WTC11 (cell line): ENCODE measurements at regions not wholly inside any gene's neighbourhood (a gene's known extent, or its start where the extent isn't known, plus 50 kb on each side); places are given as distances from the start of the nearest gene placed in this dataset.

Experiments used
- ATAC-seq: fragments of 200-7000 bp; cut with Tn5 transposase; 2 replicates; pipeline ENCODE4 v1.10.0; 2021; ENCODE audit warnings: mild to moderate bottlenecking, moderate library complexity
- CTCF ChIA-PET: fragments of 300-600 bp; sonication (Branson Sonifier 250); formaldehyde crosslinking; loops from one replicate; lab custom pipeline; 2021; ENCODE audit warnings: antibody characterized with exemption; lab: Charles Lee
- POLR2A ChIA-PET: fragments of 350-600 bp; sonication (Branson Sonifier 250); formaldehyde crosslinking; loops from one replicate; lab custom pipeline; 2021; ENCODE audit warnings: antibody characterized with exemption; lab: Charles Lee
- DNase-seq: peaks from one replicate; pipeline ENCODE4 v3.0.0; 2021; ENCODE audit warnings: low spot score
- H3K27ac Mint-ChIP-seq: 2 replicates; pipeline ENCODE4 v1.8.0; 2021; ENCODE audit warnings: mixed read lengths
- H3K27me3 Mint-ChIP-seq: 2 replicates; pipeline ENCODE4 v1.8.0; 2021; ENCODE audit warnings: low read depth, mild to moderate bottlenecking, moderate library complexity, mixed read lengths
- H3K36me3 Mint-ChIP-seq: 2 replicates; pipeline ENCODE4 v1.8.0; 2021; ENCODE audit warnings: mixed read lengths
- H3K4me1 Mint-ChIP-seq: 2 replicates; pipeline ENCODE4 v1.8.0; 2022; ENCODE audit warnings: mixed read lengths
- H3K4me3 Mint-ChIP-seq: 2 replicates; pipeline ENCODE4 v1.8.0; 2021; ENCODE audit warnings: mild to moderate bottlenecking, moderate library complexity, mixed read lengths
- H3K9me3 Mint-ChIP-seq: 2 replicates; pipeline ENCODE4 v1.8.0; 2021; ENCODE audit warnings: mixed read lengths
- KAT7 ChIP-seq: sonication (generic); formaldehyde crosslinking; IDR thresholded peaks from 2 replicates; pipeline ENCODE4 v1.8.1; 2023; ENCODE audit warnings: missing genetic modification reagents, mild to moderate bottlenecking, borderline replicate concordance
- PREB ChIP-seq: sonication (generic); formaldehyde crosslinking; IDR thresholded peaks from 2 replicates; pipeline ENCODE4 v1.8.1; 2022; ENCODE audit warnings: mild to moderate bottlenecking, missing genetic modification reagents, moderate library complexity, borderline replicate concordance
- RELA ChIP-seq: sonication (generic); formaldehyde crosslinking; IDR thresholded peaks from 2 replicates; pipeline ENCODE4 v1.8.1; 2022; ENCODE audit warnings: missing genetic modification reagents, mild to moderate bottlenecking, borderline replicate concordance
- SOX15 ChIP-seq: fragments of 250-450 bp; sonication (Bioruptor Pico); IDR thresholded peaks from 2 replicates; pipeline ENCODE4 v1.9.0; 2021; ENCODE audit warnings: mild to moderate bottlenecking
- ZNF219 ChIP-seq: sonication (generic); formaldehyde crosslinking; IDR thresholded peaks from 2 replicates; pipeline ENCODE4 v1.8.0; 2023; ENCODE audit warnings: missing genetic modification reagents, mild to moderate bottlenecking, borderline replicate concordance
- ZNF263 ChIP-seq: sonication (generic); formaldehyde crosslinking; IDR thresholded peaks from 2 replicates; pipeline ENCODE4 v1.8.1; 2022; ENCODE audit warnings: low read depth, mild to moderate bottlenecking, moderate library complexity, missing genetic modification reagents
- ZNF317 ChIP-seq: sonication (generic); formaldehyde crosslinking; IDR thresholded peaks from 2 replicates; pipeline ENCODE4 v1.8.1; 2023; ENCODE audit warnings: low read depth, mild to moderate bottlenecking, moderate library complexity, missing genetic modification reagents, borderline replicate concordance
- ZNF396 ChIP-seq: fragments of 250-450 bp; sonication (Bioruptor Pico); IDR thresholded peaks from 2 replicates; pipeline ENCODE4 v1.8.0; 2021; ENCODE audit warnings: mild to moderate bottlenecking, moderate library complexity, borderline replicate concordance
- TF ChIP-seq, protein P1 (sequence below): fragments of 250-450 bp; sonication (Bioruptor Pico); conservative IDR thresholded peaks from 2 replicates; pipeline ENCODE4 v1.9.0; 2021; ENCODE audit warnings: mild to moderate bottlenecking
- TF ChIP-seq, protein P2 (sequence below): fragments of 250-450 bp; sonication (Bioruptor Pico); IDR thresholded peaks from 2 replicates; pipeline ENCODE4 v1.9.0; 2021; ENCODE audit warnings: mild to moderate bottlenecking
- TF ChIP-seq, protein P3 (sequence below): sonication (generic); formaldehyde crosslinking; IDR thresholded peaks from 2 replicates; pipeline ENCODE4 v1.8.0; 2022; ENCODE audit warnings: missing genetic modification reagents
- TF ChIP-seq, protein P4 (sequence below): sonication (generic); formaldehyde crosslinking; IDR thresholded peaks from 2 replicates; pipeline ENCODE4 v1.8.1; 2022; ENCODE audit warnings: mild to moderate bottlenecking, moderate library complexity, missing genetic modification reagents
- TF ChIP-seq, protein P5 (sequence below): sonication (generic); formaldehyde crosslinking; IDR thresholded peaks from 2 replicates; pipeline ENCODE4 v1.8.1; 2023; ENCODE audit warnings: mild to moderate bottlenecking, missing genetic modification reagents, borderline replicate concordance
- TF ChIP-seq, protein P6 (sequence below): sonication (generic); formaldehyde crosslinking; IDR thresholded peaks from 2 replicates; pipeline ENCODE4 v1.8.0; 2023; ENCODE audit warnings: mild to moderate bottlenecking, missing genetic modification reagents
- TF ChIP-seq, protein P7 (sequence below): sonication (generic); formaldehyde crosslinking; IDR thresholded peaks from 2 replicates; pipeline ENCODE4 v1.8.0; 2022; ENCODE audit warnings: mild to moderate bottlenecking, missing genetic modification reagents
- TF ChIP-seq, protein P8 (sequence below): fragments of 250-450 bp; sonication (Bioruptor Pico); IDR thresholded peaks from 2 replicates; pipeline ENCODE4 v2.1.2; 2022; ENCODE audit warnings: mild to moderate bottlenecking, moderate library complexity

GRCh38 chr10:43928425-43928968, 279.8 kb upstream of the ZNF32 start:
- CTCF ChIA-PET, result no interaction called here
- DNase-seq (no peak), ATAC-seq (no peak)

More at GRCh38 chr10:43928425-43928968, 279.8 kb upstream of the ZNF32 start:
- POLR2A ChIA-PET, result no interaction called here
- Mint-ChIP-seq H3K27ac (no peak overlapping the region), H3K9me3 (peaks cover 13% of the 10 kb centered on the region), H3K4me3 (no peak overlapping the region), H3K36me3 (no peaks in the 10 kb centered on the region), H3K27me3 (peaks cover 2% of the 10 kb centered on the region; the same call in 1 of the 2 replicates), H3K4me1 (peaks cover 14% of the 10 kb centered on the region)
- TF ChIP-seq, protein P1, sequence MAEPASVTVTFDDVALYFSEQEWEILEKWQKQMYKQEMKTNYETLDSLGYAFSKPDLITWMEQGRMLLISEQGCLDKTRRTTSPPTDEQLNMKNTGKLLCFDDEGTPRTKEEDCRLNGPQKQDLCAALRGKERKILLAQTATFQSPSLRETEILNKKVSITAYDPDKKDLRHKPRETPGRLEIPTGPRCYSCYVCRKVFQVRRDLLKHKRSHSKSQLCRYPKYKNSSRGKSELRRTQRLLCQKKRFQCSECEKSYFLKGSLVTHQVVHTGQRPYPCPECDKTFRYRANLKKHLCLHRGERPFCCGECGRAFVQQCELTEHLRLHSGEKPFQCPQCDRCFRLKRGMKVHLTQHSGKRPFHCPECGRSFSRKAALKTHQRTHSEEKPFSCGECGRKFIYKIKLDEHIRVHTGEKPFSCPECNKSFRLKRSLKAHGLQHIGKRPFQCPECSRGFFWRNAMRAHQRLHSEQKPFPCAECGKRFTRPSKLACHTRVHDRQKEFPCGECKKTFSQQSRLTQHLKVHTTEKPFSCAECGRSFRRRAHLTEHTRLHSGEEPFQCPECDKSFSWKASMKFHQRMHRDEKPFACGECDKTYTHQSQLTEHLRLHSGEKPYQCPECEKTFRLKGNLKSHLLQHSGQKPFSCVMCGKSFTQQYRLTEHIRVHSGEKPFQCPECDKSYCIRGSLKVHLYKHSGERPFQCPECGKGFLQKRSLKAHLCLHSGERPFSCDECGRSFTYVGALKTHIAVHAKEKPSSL (CRISPR knock-in tag), result no peak
- TF ChIP-seq KAT7 (CRISPR knock-in tag) (no peak), ZNF396 (CRISPR knock-in tag) (no peak), SOX15 (CRISPR knock-in tag) (no peak), ZNF317 (no peak), RELA (CRISPR knock-in tag) (no peak), ZNF263 (CRISPR knock-in tag) (no peak), PREB (no peak), ZNF219 (CRISPR knock-in tag) (no peak)
- TF ChIP-seq, protein P2, sequence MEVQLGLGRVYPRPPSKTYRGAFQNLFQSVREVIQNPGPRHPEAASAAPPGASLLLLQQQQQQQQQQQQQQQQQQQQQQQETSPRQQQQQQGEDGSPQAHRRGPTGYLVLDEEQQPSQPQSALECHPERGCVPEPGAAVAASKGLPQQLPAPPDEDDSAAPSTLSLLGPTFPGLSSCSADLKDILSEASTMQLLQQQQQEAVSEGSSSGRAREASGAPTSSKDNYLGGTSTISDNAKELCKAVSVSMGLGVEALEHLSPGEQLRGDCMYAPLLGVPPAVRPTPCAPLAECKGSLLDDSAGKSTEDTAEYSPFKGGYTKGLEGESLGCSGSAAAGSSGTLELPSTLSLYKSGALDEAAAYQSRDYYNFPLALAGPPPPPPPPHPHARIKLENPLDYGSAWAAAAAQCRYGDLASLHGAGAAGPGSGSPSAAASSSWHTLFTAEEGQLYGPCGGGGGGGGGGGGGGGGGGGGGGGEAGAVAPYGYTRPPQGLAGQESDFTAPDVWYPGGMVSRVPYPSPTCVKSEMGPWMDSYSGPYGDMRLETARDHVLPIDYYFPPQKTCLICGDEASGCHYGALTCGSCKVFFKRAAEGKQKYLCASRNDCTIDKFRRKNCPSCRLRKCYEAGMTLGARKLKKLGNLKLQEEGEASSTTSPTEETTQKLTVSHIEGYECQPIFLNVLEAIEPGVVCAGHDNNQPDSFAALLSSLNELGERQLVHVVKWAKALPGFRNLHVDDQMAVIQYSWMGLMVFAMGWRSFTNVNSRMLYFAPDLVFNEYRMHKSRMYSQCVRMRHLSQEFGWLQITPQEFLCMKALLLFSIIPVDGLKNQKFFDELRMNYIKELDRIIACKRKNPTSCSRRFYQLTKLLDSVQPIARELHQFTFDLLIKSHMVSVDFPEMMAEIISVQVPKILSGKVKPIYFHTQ (CRISPR knock-in tag), result no peak
- TF ChIP-seq, protein P3, sequence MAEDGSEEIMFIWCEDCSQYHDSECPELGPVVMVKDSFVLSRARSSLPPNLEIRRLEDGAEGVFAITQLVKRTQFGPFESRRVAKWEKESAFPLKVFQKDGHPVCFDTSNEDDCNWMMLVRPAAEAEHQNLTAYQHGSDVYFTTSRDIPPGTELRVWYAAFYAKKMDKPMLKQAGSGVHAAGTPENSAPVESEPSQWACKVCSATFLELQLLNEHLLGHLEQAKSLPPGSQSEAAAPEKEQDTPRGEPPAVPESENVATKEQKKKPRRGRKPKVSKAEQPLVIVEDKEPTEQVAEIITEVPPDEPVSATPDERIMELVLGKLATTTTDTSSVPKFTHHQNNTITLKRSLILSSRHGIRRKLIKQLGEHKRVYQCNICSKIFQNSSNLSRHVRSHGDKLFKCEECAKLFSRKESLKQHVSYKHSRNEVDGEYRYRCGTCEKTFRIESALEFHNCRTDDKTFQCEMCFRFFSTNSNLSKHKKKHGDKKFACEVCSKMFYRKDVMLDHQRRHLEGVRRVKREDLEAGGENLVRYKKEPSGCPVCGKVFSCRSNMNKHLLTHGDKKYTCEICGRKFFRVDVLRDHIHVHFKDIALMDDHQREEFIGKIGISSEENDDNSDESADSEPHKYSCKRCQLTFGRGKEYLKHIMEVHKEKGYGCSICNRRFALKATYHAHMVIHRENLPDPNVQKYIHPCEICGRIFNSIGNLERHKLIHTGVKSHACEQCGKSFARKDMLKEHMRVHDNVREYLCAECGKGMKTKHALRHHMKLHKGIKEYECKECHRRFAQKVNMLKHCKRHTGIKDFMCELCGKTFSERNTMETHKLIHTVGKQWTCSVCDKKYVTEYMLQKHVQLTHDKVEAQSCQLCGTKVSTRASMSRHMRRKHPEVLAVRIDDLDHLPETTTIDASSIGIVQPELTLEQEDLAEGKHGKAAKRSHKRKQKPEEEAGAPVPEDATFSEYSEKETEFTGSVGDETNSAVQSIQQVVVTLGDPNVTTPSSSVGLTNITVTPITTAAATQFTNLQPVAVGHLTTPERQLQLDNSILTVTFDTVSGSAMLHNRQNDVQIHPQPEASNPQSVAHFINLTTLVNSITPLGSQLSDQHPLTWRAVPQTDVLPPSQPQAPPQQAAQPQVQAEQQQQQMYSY (CRISPR knock-in tag), result no peak
- TF ChIP-seq, protein P4, sequence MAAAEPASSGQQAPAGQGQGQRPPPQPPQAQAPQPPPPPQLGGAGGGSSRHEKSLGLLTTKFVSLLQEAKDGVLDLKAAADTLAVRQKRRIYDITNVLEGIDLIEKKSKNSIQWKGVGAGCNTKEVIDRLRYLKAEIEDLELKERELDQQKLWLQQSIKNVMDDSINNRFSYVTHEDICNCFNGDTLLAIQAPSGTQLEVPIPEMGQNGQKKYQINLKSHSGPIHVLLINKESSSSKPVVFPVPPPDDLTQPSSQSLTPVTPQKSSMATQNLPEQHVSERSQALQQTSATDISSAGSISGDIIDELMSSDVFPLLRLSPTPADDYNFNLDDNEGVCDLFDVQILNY, result no peak
- TF ChIP-seq, protein P5, sequence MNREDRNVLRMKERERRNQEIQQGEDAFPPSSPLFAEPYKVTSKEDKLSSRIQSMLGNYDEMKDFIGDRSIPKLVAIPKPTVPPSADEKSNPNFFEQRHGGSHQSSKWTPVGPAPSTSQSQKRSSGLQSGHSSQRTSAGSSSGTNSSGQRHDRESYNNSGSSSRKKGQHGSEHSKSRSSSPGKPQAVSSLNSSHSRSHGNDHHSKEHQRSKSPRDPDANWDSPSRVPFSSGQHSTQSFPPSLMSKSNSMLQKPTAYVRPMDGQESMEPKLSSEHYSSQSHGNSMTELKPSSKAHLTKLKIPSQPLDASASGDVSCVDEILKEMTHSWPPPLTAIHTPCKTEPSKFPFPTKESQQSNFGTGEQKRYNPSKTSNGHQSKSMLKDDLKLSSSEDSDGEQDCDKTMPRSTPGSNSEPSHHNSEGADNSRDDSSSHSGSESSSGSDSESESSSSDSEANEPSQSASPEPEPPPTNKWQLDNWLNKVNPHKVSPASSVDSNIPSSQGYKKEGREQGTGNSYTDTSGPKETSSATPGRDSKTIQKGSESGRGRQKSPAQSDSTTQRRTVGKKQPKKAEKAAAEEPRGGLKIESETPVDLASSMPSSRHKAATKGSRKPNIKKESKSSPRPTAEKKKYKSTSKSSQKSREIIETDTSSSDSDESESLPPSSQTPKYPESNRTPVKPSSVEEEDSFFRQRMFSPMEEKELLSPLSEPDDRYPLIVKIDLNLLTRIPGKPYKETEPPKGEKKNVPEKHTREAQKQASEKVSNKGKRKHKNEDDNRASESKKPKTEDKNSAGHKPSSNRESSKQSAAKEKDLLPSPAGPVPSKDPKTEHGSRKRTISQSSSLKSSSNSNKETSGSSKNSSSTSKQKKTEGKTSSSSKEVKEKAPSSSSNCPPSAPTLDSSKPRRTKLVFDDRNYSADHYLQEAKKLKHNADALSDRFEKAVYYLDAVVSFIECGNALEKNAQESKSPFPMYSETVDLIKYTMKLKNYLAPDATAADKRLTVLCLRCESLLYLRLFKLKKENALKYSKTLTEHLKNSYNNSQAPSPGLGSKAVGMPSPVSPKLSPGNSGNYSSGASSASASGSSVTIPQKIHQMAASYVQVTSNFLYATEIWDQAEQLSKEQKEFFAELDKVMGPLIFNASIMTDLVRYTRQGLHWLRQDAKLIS (CRISPR knock-in tag), result no peak
- TF ChIP-seq, protein P6, sequence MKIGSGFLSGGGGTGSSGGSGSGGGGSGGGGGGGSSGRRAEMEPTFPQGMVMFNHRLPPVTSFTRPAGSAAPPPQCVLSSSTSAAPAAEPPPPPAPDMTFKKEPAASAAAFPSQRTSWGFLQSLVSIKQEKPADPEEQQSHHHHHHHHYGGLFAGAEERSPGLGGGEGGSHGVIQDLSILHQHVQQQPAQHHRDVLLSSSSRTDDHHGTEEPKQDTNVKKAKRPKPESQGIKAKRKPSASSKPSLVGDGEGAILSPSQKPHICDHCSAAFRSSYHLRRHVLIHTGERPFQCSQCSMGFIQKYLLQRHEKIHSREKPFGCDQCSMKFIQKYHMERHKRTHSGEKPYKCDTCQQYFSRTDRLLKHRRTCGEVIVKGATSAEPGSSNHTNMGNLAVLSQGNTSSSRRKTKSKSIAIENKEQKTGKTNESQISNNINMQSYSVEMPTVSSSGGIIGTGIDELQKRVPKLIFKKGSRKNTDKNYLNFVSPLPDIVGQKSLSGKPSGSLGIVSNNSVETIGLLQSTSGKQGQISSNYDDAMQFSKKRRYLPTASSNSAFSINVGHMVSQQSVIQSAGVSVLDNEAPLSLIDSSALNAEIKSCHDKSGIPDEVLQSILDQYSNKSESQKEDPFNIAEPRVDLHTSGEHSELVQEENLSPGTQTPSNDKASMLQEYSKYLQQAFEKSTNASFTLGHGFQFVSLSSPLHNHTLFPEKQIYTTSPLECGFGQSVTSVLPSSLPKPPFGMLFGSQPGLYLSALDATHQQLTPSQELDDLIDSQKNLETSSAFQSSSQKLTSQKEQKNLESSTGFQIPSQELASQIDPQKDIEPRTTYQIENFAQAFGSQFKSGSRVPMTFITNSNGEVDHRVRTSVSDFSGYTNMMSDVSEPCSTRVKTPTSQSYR (CRISPR knock-in tag), result no peak
- TF ChIP-seq, protein P7, sequence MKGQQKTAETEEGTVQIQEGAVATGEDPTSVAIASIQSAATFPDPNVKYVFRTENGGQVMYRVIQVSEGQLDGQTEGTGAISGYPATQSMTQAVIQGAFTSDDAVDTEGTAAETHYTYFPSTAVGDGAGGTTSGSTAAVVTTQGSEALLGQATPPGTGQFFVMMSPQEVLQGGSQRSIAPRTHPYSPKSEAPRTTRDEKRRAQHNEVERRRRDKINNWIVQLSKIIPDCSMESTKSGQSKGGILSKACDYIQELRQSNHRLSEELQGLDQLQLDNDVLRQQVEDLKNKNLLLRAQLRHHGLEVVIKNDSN (CRISPR knock-in tag), result no peak
- TF ChIP-seq, protein P8, sequence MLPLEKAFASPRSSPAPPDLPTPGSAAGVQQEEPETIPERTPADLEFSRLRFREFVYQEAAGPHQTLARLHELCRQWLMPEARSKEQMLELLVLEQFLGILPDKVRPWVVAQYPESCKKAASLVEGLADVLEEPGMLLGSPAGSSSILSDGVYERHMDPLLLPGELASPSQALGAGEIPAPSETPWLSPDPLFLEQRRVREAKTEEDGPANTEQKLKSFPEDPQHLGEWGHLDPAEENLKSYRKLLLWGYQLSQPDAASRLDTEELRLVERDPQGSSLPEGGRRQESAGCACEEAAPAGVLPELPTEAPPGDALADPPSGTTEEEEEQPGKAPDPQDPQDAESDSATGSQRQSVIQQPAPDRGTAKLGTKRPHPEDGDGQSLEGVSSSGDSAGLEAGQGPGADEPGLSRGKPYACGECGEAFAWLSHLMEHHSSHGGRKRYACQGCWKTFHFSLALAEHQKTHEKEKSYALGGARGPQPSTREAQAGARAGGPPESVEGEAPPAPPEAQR (CRISPR knock-in tag), result no peak
